Lower lobe of right lung (tissue), 2 donors: ENCODE measurements at regions not wholly inside any gene's neighbourhood (a gene's known extent, or its start where the extent isn't known, plus 50 kb on each side); places are given as distances from the start of the nearest gene placed in this dataset.
A peak's percentile ranks its signal among the peaks of the same experiment; 100 is the strongest.

ENCODE experiments used
- ATAC-seq, 2 donors: fragments of 200-7000 bp; cut with Tn5 transposase; one replicate each; pipeline ENCODE4 v1.9.1; 2020 to 2022; ENCODE audit warnings: mild to moderate bottlenecking in 2 of 2, moderate library complexity in 2 of 2
- DNase-seq: peaks from one replicate; pipeline ENCODE4 v3.0.0-alpha.2; 2020
- H3K27ac ChIP-seq: fragments of 200-600 bp; one replicate; pipeline ENCODE4 v1.8.0; 2022
- H3K27me3 ChIP-seq: fragments of 200-600 bp; one replicate; pipeline ENCODE4 v1.8.0; 2022; ENCODE audit warnings: low read depth
- H3K36me3 ChIP-seq: fragments of 200-600 bp; one replicate; pipeline ENCODE4 v1.8.0; 2022; ENCODE audit warnings: mild to moderate bottlenecking
- H3K4me1 ChIP-seq: fragments of 200-600 bp; one replicate; pipeline ENCODE4 v1.8.0; 2022
- H3K4me3 ChIP-seq: fragments of 200-600 bp; one replicate; pipeline ENCODE4 v1.8.0; 2022; ENCODE audit warnings: mild to moderate bottlenecking
- H3K9me3 ChIP-seq: fragments of 200-600 bp; one replicate; pipeline ENCODE4 v1.8.0; 2022
- CTCF ChIP-seq: fragments of 200-600 bp; IDR thresholded peaks from one replicate; pipeline ENCODE4 v1.8.0; 2022; ENCODE audit warnings: antibody characterized with exemption, mild to moderate bottlenecking
- intact Hi-C: fragments of 100-400 bp; cut with DNase I; formaldehyde crosslinking; loops from one replicate; pipeline ENCODE4 v1.11.0; 2022
- donor health status: DM: no; HTN: yes; CAD: no; lungs with severe emphysema.

GRCh38 chr3:14297305-14297704 is 105.1 kb upstream of the SLC6A6 start:
- Histone ChIP-seq H3K4me3 (no peak overlapping the region), H3K36me3 (no peaks in the 10 kb centered on the region), H3K27ac (no peak overlapping the region), H3K9me3 (no peaks in the 10 kb centered on the region), H3K4me1 (no peaks in the 10 kb centered on the region), H3K27me3 (peaks cover 8% of the 10 kb centered on the region)
- DNase-seq (no peak), ATAC-seq (no peak)
- intact Hi-C loops, result no loop called here
- no peak for TF ChIP-seq CTCF

DNA sequence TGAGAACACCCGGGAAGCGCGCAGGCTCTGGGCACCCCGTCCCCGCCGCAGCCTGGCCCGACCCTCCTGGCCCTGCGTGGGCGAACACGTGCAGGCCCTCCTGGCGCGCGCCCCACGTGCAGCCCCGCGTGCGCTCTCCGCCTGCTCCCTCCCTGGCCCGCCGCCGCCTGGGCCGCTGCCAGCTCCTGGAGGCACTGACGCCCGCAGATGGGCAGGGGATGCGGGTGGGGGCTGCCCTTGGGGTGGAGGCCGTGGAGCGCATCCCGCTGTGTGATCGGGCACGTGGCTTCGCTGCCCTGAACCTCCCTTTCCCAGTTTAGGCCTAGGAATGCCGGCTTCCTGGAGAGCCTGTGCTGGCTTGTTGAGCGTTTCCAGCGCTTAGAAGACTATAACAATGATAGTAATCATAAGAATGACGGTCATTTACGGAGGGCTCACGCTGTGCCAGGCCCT is 104.6 kb upstream of the SLC6A6 start:
- Histone ChIP-seq H3K27ac (no peak overlapping the region), H3K4me3 (no peak overlapping the region), H3K36me3 (no peaks in the 10 kb centered on the region), H3K9me3 (no peaks in the 10 kb centered on the region), H3K4me1 (no peaks in the 10 kb centered on the region), H3K27me3 (peaks cover 8% of the 10 kb centered on the region)
- TF ChIP-seq CTCF, result no peak
- DNase-seq (no peak), ATAC-seq (peak; percentile 43 to 53)
- intact Hi-C loops, result no loop called here

DNA sequence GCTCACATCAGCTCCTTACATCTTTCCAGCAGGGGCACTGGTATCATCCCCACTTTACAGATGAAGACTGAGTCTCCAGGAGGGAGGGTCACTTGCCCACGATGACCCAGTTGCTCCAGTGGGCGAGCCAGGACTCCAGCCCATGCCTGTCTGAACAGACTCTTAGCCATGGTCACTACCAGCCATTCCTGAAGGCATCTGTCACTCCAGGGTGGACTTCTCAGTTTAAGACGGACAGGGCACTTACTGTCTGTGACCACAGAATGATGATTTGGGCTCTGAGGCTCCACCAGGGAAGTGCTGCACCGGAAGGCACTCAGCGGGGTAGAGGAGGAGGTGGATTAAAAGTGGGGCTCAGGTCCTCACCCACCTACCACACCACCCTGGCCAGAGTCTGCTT is 104.0 kb upstream of the SLC6A6 start:
- no peak overlapping the region for H3K4me3 ChIP-seq
- no peak for TF ChIP-seq CTCF
- intact Hi-C loops, result no loop called here
- no peaks in the 10 kb centered on the region for H3K4me1 ChIP-seq
- peaks cover 8% of the 10 kb centered on the region for H3K27me3 ChIP-seq
- H3K9me3 ChIP-seq, result no peaks in the 10 kb centered on the region
- H3K36me3 ChIP-seq, result no peaks in the 10 kb centered on the region
- ATAC-seq (no peak), DNase-seq (no peak)
- no peak overlapping the region for H3K27ac ChIP-seq

- no peak overlapping the region for H3K27ac ChIP-seq
- H3K4me1 ChIP-seq, result no peaks in the 10 kb centered on the region
- no peak overlapping the region for H3K4me3 ChIP-seq
- no peaks in the 10 kb centered on the region for H3K36me3 ChIP-seq
- TF ChIP-seq CTCF, result no peak
- no peaks in the 10 kb centered on the region for H3K9me3 ChIP-seq
- no peak for DNase-seq
- H3K27me3 ChIP-seq, result peaks cover 8% of the 10 kb centered on the region
- no peak for ATAC-seq
- intact Hi-C loops, result no loop called here
Observed at GRCh38 chr3:14298991-14299555, 103.3 kb upstream of the SLC6A6 start.

GRCh38 chr3:14299767-14300166 is 102.6 kb upstream of the SLC6A6 start:
- DNase-seq, result no peak
- TF ChIP-seq CTCF, result no peak
- Histone ChIP-seq H3K27ac (no peak overlapping the region), H3K36me3 (no peaks in the 10 kb centered on the region), H3K27me3 (peaks cover 8% of the 10 kb centered on the region), H3K4me3 (no peak overlapping the region), H3K9me3 (no peaks in the 10 kb centered on the region), H3K4me1 (no peaks in the 10 kb centered on the region)
- no peak for ATAC-seq
- intact Hi-C loops, result no loop called here
